HG03469 (cell line): ENCODE measurements at regions not wholly inside any gene's neighbourhood (a gene's known extent, or its start where the extent isn't known, plus 50 kb on each side); places are given as distances from the start of the nearest gene placed in this dataset.
"Not testable (repeated sequence)": the region's sequence is repeated elsewhere in the genome, so short reads cannot be mapped to it uniquely, and the experiment has no call there.

Source experiments
- ATAC-seq: cut with Tn5 transposase; IDR thresholded peaks from one replicate; pipeline ENCODE4 v1.9.1; 2021; ENCODE audit warnings: mild to moderate bottlenecking, moderate library complexity, moderate number of reproducible peaks; ENCODE audit not compliant: unreplicated experiment

DNA sequence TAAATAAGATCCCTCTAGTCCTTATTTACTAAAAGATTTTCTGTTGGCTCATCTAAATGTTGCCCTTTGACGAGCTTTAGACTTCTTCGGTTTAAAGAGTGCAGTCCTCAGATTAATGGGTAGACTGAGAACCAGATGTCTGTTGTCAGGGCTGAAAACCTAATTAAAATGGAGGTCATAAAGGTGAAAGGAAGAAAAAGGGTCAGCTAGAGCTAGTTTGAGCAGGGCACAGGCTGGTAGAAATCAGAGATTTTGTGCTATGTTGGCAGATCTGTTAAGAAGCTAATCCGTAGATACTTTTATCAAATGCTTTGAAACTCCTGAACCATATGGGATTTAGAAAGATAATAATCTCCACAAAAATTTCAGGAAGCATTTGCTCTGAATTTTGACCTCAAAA is 959.0 kb downstream of the PLA2G4A start:
- ATAC-seq = no peak

DNA sequence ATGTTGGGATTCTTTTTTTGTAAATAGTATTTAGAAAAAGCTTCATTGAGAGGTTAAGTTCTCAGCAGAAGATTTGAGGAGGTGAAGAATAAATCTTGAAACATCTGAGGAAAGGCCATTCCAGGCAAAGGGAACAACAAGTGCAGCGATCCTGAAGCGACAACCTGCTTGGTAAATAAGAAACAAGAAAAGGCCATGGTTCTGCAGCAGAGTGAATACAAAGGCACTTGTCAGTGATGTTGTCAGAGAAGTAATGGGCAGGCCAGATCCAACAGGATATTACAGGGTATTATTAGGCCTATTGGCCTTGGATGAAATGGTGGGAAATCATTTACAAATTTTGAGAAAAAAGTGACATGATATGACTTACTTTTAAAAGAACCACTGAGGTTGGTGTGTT is 960.0 kb downstream of the PLA2G4A start:
- ATAC-seq = no peak

- no peak for ATAC-seq
Measured at GRCh38 chr1:187790724-187791123, 962.0 kb downstream of the PLA2G4A start.

DNA sequence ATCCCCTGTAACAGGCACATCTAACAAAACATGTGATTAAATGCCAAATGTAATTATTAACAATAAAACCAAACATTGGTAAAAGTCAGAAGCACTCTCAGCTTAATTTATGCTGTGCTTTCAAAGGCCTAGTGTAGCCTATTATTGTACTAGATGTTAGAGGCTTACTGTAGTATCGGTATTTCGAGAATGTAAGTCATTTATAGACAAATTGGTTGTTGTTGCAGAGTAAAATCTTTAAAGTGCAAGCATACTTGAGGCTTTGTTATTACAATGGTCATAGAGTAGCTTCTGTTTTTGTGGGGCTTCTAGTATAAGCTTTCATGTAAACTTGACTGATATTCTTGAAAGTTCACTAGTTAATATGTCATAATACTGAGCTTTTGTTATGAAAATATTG is 965.8 kb downstream of the PLA2G4A start:
- no peak for ATAC-seq

DNA sequence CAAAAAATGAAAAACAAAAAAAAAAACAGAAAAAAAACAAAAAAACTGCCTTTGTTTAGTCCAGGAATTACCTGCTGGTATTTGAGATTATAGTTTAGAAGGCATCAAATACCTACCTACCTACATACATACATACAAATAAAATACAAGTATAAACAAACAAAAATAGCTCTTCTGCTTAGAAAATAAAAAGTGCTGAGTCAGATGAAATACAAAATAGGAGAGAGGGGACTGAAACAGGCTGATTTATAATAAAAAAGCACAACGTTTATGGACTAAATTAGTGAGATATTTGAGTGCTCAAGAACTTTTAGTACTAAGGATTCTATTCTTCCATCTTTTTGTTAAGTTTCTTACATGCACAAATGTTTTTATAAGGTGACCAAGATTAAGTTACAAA is 980.8 kb downstream of the PLA2G4A start:
- no peak for ATAC-seq

DNA sequence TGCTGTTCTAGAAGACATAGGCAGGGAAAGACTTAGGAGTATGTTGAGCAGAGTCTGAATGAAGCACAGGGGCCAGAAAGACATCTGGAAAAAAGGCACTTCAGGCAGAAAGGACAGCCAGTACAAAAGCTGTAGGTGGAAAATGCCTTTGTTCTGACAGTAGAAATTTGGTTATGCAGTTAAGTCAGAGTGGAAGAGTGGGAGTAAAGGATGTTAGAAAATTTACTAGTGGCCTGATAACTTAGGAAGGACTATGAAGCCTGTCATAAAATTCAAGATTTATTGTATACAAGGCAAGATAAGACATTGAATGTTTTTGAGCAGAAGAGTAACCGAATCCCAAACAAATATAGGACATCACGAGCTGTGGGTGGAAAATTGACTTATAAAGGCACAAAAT is 987.9 kb downstream of the PLA2G4A start:
- ATAC-seq = no peak

DNA sequence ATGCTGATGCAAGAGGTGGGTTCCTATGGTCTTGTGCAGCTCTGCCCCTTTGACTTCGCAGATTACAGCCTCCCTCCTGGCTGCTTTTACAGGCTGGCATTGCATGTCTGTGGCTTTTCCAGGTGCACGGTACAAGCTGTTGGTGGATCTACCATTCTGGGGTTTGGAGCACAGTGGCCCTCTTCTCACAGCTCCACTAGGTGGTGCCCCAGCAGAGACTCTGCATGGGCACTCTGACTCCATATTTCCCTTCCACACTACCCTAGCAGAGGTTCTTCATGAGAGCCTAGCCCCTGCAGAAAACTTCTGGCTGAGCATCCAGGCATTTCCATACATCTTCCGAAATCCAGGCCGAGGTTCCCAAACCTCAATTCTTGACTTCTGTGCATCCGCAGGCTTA is 989.0 kb downstream of the PLA2G4A start:
- no peak for ATAC-seq

- ATAC-seq = no peak
Measured at GRCh38 chr1:187819086-187819485, 990.3 kb downstream of the PLA2G4A start.

DNA sequence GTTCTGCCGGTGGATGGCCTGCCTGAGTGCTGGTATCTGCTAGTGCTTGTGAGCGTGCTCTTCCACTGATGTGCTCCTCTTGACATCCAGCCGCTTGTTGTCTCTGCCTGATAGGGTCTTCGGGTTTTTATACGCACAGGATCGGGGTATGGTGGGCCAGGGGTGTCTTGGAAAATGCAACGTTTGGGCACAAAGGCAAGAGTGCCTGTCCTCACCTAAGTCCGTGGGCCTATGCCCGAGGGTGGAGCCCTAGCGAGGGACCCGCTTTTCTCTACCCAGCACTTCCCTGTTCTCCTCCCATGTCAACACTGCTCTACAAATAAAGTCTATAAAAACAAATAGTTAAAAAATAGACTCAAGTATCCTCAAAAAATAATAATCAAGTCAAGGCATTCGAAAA is 1007.8 kb downstream of the PLA2G4A start:
- no peak for ATAC-seq

DNA sequence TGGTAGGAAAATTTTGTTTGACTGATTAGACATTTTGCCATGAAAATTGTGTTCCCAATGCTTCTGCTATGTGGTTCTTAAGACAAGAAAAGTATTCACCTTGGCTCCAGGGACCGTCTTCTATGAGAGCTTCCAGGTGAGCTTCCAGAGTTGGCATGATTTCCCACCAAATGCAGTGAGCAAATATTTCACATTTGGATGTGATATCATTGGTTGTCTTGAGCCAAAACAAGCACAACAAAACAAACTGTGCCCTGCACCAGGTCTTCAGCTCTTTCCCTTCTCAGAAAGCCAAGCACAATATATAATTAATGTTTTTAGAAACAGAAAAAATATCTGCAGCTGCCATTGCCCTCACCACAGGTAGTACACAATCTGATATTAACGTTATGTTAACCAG is 1009.0 kb downstream of the PLA2G4A start:
- ATAC-seq = no peak

DNA sequence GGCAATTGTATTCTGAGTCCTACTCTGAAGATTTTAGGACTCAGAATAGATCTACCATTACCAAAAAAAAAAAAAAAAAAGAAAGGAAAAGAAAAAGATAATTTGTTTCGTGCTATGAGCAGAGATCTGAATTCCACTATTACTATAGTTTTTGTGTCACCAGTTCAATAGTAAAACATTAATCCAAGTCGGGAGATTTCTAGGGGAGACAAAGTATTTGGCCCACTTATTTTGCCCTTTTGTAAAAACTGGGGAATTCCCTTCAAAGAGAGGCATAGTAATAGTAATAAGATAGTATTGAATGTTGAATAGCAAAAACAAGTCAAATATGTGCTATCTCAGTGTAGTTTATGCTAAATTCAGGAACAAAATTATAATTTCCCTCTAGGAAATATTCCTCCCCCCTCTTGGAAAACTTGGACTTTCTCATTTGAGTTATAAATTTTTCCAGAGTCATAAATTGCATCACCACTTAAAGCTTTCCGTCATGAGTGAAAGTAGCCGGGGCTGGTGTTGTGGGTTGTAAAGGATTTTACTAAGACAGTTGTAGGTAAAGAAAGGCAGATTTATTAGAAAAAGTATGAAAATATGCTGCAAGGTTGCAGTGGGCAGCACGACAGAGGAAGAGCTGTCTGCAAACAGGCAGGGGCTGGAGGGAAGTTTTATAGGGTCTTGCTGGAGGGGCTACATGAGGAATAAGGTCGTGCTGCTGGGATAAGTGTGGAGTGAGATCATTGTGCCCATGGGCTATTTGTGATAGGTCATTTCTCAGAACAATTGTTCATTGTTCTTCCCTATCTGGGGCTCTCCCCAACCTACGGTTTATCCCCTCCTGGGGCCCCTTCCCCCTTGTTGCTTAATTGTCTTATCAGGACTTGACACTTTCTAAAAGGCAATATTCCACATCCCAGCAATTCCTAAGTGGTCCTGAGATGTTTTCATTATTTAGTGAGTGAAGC is 1009.9 kb downstream of the PLA2G4A start:
- ATAC-seq = no peak

DNA sequence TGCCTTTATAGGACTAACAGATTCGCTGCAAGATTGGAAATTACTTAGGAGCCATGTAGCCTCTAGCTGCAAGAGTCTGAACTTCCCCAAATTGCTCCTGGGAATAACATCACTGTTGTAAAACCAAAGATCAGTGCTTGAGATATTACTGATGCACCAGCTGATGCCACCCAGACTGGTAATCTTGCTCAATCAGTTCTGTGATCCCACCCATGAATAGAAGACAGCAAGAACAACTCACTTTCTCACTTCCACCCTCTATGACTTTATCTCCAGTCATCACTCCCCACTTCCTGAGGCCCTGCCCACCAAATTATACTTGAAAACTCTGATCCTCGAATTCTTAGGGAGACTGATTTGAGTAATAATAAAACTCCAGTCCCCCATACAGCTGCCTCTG is 1011.1 kb downstream of the PLA2G4A start:
- ATAC-seq = no peak

DNA sequence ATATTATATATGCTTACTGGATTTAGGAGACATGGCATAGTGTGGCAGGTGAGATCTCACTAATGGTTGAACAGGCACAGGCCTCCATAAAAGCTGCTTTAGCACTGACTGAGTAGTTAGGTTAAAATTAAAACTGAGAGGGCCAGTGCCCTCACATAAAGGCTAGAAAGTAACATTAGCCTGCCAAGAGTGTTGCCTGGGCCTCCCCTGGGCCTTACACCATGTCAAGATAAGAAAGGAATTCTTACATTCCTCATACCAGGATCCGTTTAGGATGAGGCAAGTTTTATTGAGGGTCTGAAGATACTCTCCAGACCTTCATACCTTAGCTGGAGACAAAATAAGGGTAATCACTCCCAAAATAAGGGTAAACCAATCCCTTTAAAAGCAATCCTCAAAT is 1011.8 kb downstream of the PLA2G4A start:
- no peak for ATAC-seq

DNA sequence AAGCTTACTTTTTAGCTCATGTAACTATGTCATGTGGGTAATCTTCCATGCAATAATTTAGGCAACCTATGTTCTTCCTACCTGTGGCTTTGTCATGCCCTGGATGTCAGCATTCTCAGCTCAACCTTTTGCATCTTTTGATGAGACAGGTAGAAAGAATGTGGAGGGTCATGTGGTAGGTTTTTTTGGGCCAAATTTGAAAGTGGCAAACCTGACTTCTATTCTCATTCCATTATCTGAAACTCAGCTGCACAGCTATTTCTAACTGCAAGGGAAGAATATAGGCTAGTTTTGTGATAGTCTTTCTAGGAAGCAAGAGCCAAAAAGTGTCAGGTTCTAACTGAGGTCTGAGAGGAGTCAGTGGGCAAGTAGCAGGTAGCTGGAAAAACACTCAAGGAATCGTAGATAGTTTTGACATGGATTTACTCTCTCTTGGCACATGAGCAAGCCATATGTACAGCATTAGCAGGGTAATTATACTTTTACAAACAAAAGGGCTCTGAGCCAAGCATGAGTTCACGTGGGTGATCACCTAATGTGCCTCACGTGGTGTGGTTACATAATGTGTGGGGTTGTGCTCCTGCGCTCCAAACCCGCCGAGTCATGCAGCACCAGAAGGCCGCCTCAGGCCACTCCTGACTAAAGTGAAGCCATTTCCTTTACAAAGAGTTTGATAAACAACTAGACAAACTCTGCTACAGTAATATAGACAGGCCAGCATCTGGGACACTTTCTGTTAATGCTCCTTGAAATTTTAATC is 1013.8 kb downstream of the PLA2G4A start:
- no peak for ATAC-seq

GRCh38 chr1:187844313-187844712 is 1015.6 kb downstream of the PLA2G4A start:
- ATAC-seq = no peak

- ATAC-seq = no peak
Measured at GRCh38 chr1:187847531-187847930, 1018.8 kb downstream of the PLA2G4A start.

DNA sequence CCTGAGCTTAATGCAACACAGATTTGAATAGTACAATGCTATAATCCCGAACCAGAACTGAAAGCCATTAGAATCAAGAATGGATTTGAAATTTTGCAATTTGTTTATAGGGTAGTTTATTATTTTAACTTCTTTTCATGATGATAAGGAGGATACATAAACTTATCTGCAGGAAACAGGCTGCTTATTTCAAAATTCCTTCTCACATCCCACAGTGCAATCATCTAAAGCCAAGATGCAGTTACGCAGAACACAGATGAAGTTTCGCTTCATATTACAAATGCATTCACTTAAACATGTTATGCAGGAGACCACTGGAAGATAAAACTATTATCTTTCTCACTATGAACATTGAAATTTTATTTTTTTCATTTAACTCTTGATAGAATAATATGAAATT is 1019.6 kb downstream of the PLA2G4A start:
- no peak for ATAC-seq

DNA sequence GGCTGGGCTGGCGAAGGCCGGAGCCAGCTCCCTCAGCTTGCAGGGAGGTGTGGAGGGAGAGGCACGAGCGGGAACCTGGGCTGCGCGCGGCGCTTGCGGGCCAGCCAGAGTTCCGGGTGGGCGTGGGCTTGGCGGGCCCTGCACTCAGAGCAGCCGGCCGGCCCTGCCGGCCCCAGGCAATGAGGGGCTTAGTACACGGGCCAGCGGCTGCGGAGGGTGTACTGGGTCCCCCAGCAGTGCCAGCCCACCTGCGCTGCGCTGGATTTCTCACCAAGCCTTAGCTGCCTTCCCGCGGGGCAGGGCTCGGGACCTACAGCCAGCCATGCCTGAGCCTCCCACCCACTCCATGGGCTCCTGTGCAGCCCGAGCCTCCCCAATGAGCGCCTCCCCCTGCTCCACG is 1021.4 kb downstream of the PLA2G4A start:
- ATAC-seq = not testable (repeated sequence)

GRCh38 chr1:187853505-187853904 is 1024.8 kb downstream of the PLA2G4A start:
- ATAC-seq = no peak

GRCh38 chr1:187854457-187854856 is 1025.7 kb downstream of the PLA2G4A start:
- no peak for ATAC-seq

- ATAC-seq = no peak
Measured at GRCh38 chr1:187862506-187862905, 1033.8 kb downstream of the PLA2G4A start.

DNA sequence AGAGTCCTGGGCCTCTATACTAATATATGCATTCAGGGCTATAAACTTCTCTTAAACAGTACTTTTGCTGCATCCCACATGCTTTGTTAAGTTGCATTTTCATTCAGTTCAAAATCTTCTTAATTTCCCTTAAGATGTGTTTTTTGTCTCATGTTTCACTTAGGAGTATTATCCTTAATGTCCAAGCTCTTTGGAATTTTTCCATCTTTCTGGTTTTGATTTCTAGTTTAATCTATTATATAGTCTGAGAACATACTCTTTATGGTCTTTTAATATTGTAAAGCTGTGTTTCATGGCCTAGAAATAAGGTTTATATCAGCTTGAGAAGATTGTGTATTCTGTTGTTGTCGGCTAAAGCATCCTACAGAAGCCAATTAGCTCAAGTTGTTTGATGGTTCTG is 1041.8 kb downstream of the PLA2G4A start:
- no peak for ATAC-seq
